ENCODE measurements at regions not wholly inside any gene's neighbourhood (a gene's known extent, or its start where the extent isn't known, plus 50 kb on each side); places are given as distances from the start of the nearest gene placed in this dataset.

DNA sequence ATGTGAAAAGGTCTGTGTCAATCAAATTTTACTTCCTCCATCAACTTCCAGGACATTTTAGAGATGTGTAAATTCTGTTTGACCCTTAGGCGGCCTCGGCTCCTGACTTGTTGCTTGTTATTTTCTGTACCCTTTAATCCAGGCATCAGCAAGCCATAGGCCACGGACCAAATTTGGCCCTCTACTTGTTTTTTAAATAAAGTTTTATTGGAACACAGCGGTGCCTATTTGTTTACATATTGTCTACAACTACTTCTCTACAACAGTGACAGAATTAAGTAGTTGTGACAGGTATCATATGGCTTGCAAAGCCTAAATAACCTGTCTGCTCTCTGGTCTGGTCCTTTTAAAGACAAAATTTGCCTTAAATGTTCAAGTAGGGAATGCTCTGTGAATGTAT lies 132.1 kb downstream of the AACS start:
- H3K27ac ChIP-seq (replicated peaks) = no peak overlapping the region
- no peak for TF ChIP-seq GABPA (IDR thresholded peaks at IDR 0.05; ENCODE audit: low read depth)
- TF ChIP-seq SPI1 (IDR thresholded peaks at IDR 0.05; ENCODE audit: borderline replicate concordance, low read depth) = no peak
- TF ChIP-seq, protein P1, sequence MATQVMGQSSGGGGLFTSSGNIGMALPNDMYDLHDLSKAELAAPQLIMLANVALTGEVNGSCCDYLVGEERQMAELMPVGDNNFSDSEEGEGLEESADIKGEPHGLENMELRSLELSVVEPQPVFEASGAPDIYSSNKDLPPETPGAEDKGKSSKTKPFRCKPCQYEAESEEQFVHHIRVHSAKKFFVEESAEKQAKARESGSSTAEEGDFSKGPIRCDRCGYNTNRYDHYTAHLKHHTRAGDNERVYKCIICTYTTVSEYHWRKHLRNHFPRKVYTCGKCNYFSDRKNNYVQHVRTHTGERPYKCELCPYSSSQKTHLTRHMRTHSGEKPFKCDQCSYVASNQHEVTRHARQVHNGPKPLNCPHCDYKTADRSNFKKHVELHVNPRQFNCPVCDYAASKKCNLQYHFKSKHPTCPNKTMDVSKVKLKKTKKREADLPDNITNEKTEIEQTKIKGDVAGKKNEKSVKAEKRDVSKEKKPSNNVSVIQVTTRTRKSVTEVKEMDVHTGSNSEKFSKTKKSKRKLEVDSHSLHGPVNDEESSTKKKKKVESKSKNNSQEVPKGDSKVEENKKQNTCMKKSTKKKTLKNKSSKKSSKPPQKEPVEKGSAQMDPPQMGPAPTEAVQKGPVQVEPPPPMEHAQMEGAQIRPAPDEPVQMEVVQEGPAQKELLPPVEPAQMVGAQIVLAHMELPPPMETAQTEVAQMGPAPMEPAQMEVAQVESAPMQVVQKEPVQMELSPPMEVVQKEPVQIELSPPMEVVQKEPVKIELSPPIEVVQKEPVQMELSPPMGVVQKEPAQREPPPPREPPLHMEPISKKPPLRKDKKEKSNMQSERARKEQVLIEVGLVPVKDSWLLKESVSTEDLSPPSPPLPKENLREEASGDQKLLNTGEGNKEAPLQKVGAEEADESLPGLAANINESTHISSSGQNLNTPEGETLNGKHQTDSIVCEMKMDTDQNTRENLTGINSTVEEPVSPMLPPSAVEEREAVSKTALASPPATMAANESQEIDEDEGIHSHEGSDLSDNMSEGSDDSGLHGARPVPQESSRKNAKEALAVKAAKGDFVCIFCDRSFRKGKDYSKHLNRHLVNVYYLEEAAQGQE (IDR thresholded peaks at IDR 0.05; ENCODE audit: insufficient replicate concordance, low read depth) = no peak
- TF ChIP-seq, protein P2, sequence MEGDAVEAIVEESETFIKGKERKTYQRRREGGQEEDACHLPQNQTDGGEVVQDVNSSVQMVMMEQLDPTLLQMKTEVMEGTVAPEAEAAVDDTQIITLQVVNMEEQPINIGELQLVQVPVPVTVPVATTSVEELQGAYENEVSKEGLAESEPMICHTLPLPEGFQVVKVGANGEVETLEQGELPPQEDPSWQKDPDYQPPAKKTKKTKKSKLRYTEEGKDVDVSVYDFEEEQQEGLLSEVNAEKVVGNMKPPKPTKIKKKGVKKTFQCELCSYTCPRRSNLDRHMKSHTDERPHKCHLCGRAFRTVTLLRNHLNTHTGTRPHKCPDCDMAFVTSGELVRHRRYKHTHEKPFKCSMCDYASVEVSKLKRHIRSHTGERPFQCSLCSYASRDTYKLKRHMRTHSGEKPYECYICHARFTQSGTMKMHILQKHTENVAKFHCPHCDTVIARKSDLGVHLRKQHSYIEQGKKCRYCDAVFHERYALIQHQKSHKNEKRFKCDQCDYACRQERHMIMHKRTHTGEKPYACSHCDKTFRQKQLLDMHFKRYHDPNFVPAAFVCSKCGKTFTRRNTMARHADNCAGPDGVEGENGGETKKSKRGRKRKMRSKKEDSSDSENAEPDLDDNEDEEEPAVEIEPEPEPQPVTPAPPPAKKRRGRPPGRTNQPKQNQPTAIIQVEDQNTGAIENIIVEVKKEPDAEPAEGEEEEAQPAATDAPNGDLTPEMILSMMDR (IDR thresholded peaks at IDR 0.05; ENCODE audit: insufficient read depth, low read length) = no peak
- no peak for TF ChIP-seq POLR2AphosphoS5 (IDR thresholded peaks at IDR 0.05; ENCODE audit: low read depth)
- DNase-seq (ENCODE audit: low read depth in 1 of 2, low spot score in 1 of 2) = no peak
- H3K27me3 ChIP-seq (ENCODE audit: insufficient read depth, poor library complexity, severe bottlenecking) = peaks cover 3% of the 10 kb centered on the region
- no peak overlapping the region for H3K4me3 ChIP-seq (replicated peaks; ENCODE audit: insufficient read depth, low read length)

DNA sequence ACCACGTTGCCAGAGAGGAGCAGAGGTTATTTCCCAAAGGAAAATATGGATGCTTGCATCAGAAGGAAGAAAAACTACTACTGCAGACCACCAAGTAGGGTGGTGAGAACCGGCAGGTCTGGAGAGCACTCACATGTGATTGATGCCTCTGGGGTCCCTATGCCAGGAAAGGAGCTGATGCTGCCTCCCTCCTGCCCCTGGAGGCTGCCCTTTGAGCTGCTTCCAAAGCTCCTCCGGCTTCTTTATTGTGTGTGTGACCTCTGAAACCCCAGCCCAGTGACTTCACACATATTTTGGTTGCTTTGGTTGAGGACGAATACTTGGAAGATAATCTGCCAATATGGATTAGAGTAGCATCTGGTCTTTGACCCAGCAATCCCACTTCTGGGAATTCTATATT lies 133.4 kb downstream of the AACS start:
- TF ChIP-seq POLR2AphosphoS5 (IDR thresholded peaks at IDR 0.05; ENCODE audit: low read depth) (no peak), GABPA (IDR thresholded peaks at IDR 0.05; ENCODE audit: low read depth) (no peak), SPI1 (IDR thresholded peaks at IDR 0.05; ENCODE audit: borderline replicate concordance, low read depth) (no peak)
- TF ChIP-seq, protein P1 (IDR thresholded peaks at IDR 0.05; ENCODE audit: insufficient replicate concordance, low read depth) = no peak
- TF ChIP-seq, protein P2 (IDR thresholded peaks at IDR 0.05; ENCODE audit: insufficient read depth, low read length) = no peak
- H3K27me3 ChIP-seq (ENCODE audit: insufficient read depth, poor library complexity, severe bottlenecking) = peaks cover 3% of the 10 kb centered on the region
- no peak for DNase-seq (ENCODE audit: low read depth in 1 of 2, low spot score in 1 of 2)
- H3K27ac ChIP-seq (replicated peaks) = no peak overlapping the region
- H3K4me3 ChIP-seq (replicated peaks; ENCODE audit: insufficient read depth, low read length) = no peak overlapping the region

DNA sequence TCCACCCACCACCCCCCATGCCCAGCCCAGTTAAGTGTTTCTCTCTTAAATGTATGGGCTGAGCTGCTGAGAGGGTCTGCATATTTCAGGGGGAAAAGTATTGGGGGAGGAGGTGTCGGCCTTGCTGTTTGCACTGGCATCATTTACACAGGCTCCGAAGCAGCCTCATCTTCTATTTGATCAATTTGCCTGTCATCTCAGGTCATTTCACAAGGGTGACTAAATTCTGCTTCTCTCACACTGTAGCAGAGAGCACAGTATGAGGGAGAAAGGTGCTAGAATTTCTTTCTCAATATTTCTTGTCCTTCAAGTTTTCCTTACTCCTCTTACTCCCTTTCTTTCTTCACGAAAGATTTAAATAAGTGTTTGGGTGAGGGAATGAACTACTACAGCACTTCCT lies 135.9 kb downstream of the AACS start:
- H3K27me3 ChIP-seq (ENCODE audit: insufficient read depth, poor library complexity, severe bottlenecking) = peaks cover 3% of the 10 kb centered on the region
- TF ChIP-seq GABPA (IDR thresholded peaks at IDR 0.05; ENCODE audit: low read depth) = no peak
- TF ChIP-seq, protein P2 (IDR thresholded peaks at IDR 0.05; ENCODE audit: insufficient read depth, low read length) = no peak
- no peak for DNase-seq (ENCODE audit: low read depth in 1 of 2, low spot score in 1 of 2)

DNA sequence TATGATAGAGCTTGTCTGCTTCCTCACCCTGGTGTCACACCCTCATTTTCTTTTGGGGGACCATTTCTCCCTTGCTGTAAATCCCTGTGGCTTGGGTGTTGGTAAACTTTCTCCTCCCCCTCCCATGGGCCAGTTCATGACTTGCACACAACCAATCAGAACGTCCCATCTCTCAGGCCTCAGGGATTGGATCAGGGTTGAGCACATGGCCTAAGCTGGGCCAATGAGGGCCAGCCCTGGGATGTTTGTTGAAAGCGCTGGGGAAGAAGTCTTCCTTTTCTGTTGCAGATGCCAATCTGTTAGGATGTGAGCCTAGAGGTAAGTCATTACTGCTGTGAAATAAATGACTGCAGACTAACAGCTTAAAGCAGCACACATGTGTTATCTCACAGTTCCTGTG lies 136.7 kb downstream of the AACS start:
- no peak for TF ChIP-seq POLR2AphosphoS5 (IDR thresholded peaks at IDR 0.05; ENCODE audit: low read depth)
- TF ChIP-seq GABPA (IDR thresholded peaks at IDR 0.05; ENCODE audit: low read depth) = no peak
- TF ChIP-seq SPI1 (IDR thresholded peaks at IDR 0.05; ENCODE audit: borderline replicate concordance, low read depth) = no peak
- TF ChIP-seq, protein P2 (IDR thresholded peaks at IDR 0.05; ENCODE audit: insufficient read depth, low read length) = no peak
- TF ChIP-seq, protein P1 (IDR thresholded peaks at IDR 0.05; ENCODE audit: insufficient replicate concordance, low read depth) = no peak
- Histone ChIP-seq H3K27me3 (ENCODE audit: insufficient read depth, poor library complexity, severe bottlenecking) (peaks cover 3% of the 10 kb centered on the region), H3K4me3 (replicated peaks; ENCODE audit: insufficient read depth, low read length) (no peak overlapping the region), H3K27ac (replicated peaks) (peak overlapping the region; percentile 40)
- DNase-seq (ENCODE audit: low read depth in 1 of 2, low spot score in 1 of 2) = no peak

More for the DNA sequence above, 135.9 kb downstream of the AACS start:
- H3K4me3 ChIP-seq (replicated peaks; ENCODE audit: insufficient read depth, low read length) = no peak overlapping the region
- no peak overlapping the region for H3K27ac ChIP-seq (replicated peaks)

All from HL-60 (cell line).